ENCODE measurements at regions not wholly inside any gene's neighbourhood (a gene's known extent, or its start where the extent isn't known, plus 50 kb on each side); places are given as distances from the start of the nearest gene placed in this dataset.

GRCh38 chr3:82293867-82294266 lies 532.4 kb upstream of the GBE1 start:
- no peak for TF ChIP-seq CTCF (conservative IDR thresholded peaks at IDR 0.05; ENCODE audit: low read depth, low read length)
- TF ChIP-seq EZH2 (IDR thresholded peaks at IDR 0.05; ENCODE audit: low read length, unreplicated experiment) = no peak
- no peak for TF ChIP-seq EZH2phosphoT487 (IDR thresholded peaks at IDR 0.05; ENCODE audit: borderline replicate concordance, low read length)

Data from PC-3 (cell line).